ENCODE measurements at regions not wholly inside any gene's neighbourhood (a gene's known extent, or its start where the extent isn't known, plus 50 kb on each side); places are given as distances from the start of the nearest gene placed in this dataset.
A peak's percentile ranks its signal among the peaks of the same experiment; 100 is the strongest.

- TF ChIP-seq CTCF (IDR thresholded peaks at IDR 0.05; ENCODE audit: low read depth, low read length) = no peak
- H3K4me1 ChIP-seq (ENCODE audit: low read depth) = no peaks in the 10 kb centered on the region
- no peaks in the 10 kb centered on the region for H3K27me3 ChIP-seq
- no peaks in the 10 kb centered on the region for H3K36me3 ChIP-seq
- no peak overlapping the region for H3K27ac ChIP-seq
- H3K4me3 ChIP-seq = no peak overlapping the region
- H3K9me3 ChIP-seq (ENCODE audit: low read depth) = no peaks in the 10 kb centered on the region
- peak in 1 of 2 donors; percentile 33 for DNase-seq (ENCODE audit: low read depth in 1 of 2, low spot score in 1 of 2)
Measured at GRCh38 chr3:113096188-113096892, 105.6 kb downstream of the GTPBP8 start.

- Histone ChIP-seq H3K27me3 (no peaks in the 10 kb centered on the region), H3K4me3 (no peak overlapping the region), H3K4me1 (ENCODE audit: low read depth) (no peaks in the 10 kb centered on the region), H3K9me3 (ENCODE audit: low read depth) (no peaks in the 10 kb centered on the region), H3K27ac (no peak overlapping the region), H3K36me3 (no peaks in the 10 kb centered on the region)
- peak in 1 of 2 donors; percentile 64 for DNase-seq (ENCODE audit: low read depth in 1 of 2, low spot score in 1 of 2)
- TF ChIP-seq CTCF (IDR thresholded peaks at IDR 0.05; ENCODE audit: low read depth, low read length) = no peak
Measured at GRCh38 chr3:113097960-113098447, 107.2 kb downstream of the GTPBP8 start.

- TF ChIP-seq CTCF (IDR thresholded peaks at IDR 0.05; ENCODE audit: low read depth, low read length) = no peak
- Histone ChIP-seq H3K27ac (no peak overlapping the region), H3K4me3 (no peak overlapping the region), H3K9me3 (ENCODE audit: low read depth) (no peaks in the 10 kb centered on the region), H3K4me1 (ENCODE audit: low read depth) (no peaks in the 10 kb centered on the region), H3K27me3 (no peaks in the 10 kb centered on the region), H3K36me3 (no peaks in the 10 kb centered on the region)
- no peak for DNase-seq (ENCODE audit: low read depth in 1 of 2, low spot score in 1 of 2)
Measured at GRCh38 chr3:113100063-113100462, 109.3 kb downstream of the GTPBP8 start.

- Histone ChIP-seq H3K27me3 (no peaks in the 10 kb centered on the region), H3K4me1 (ENCODE audit: low read depth) (no peaks in the 10 kb centered on the region), H3K27ac (no peak overlapping the region), H3K9me3 (ENCODE audit: low read depth) (no peaks in the 10 kb centered on the region), H3K36me3 (no peaks in the 10 kb centered on the region), H3K4me3 (no peak overlapping the region)
- TF ChIP-seq CTCF (IDR thresholded peaks at IDR 0.05; ENCODE audit: low read depth, low read length) = no peak
- no peak for DNase-seq (ENCODE audit: low read depth in 1 of 2, low spot score in 1 of 2)
Measured at GRCh38 chr3:113103588-113103987, 107.8 kb upstream of the BOC start.

GRCh38 chr3:113104357-113105092 lies 106.8 kb upstream of the BOC start:
- H3K27me3 ChIP-seq = no peaks in the 10 kb centered on the region
- H3K27ac ChIP-seq = no peak overlapping the region
- no peaks in the 10 kb centered on the region for H3K4me1 ChIP-seq (ENCODE audit: low read depth)
- TF ChIP-seq CTCF (IDR thresholded peaks at IDR 0.05; ENCODE audit: low read depth, low read length) = no peak
- DNase-seq (ENCODE audit: low read depth in 1 of 2, low spot score in 1 of 2) = no peak
- H3K9me3 ChIP-seq (ENCODE audit: low read depth) = no peaks in the 10 kb centered on the region
- no peak overlapping the region for H3K4me3 ChIP-seq
- no peaks in the 10 kb centered on the region for H3K36me3 ChIP-seq

Data from cardiac muscle cell (in vitro differentiated cells and primary cell).